HUES48 (cell line): ENCODE measurements at regions not wholly inside any gene's neighbourhood (a gene's known extent, or its start where the extent isn't known, plus 50 kb on each side); places are given as distances from the start of the nearest gene placed in this dataset.

Experiments
- H3K27ac ChIP-seq: one replicate; pipeline ENCODE4 v1.7.0; 2013; ENCODE audit warnings: low read depth, low read length, inconsistent platforms
- H3K27me3 ChIP-seq: 2 replicates; pipeline ENCODE4 v1.6.1; 2013; ENCODE audit warnings: mild to moderate bottlenecking, low read length; ENCODE audit not compliant: control insufficient read depth, insufficient read depth
- H3K36me3 ChIP-seq: 2 replicates; pipeline ENCODE4 v1.6.1; 2013; ENCODE audit warnings: low read length; ENCODE audit not compliant: control insufficient read depth, insufficient read depth
- H3K4me1 ChIP-seq: 2 replicates; pipeline ENCODE4 v1.6.1; 2013; ENCODE audit warnings: mild to moderate bottlenecking, low read length; ENCODE audit not compliant: control insufficient read depth, insufficient read depth
- H3K4me3 ChIP-seq: 2 replicates; pipeline ENCODE4 v1.5.1; 2013; ENCODE audit warnings: mild to moderate bottlenecking, low read depth, low read length
- H3K9ac ChIP-seq: 2 replicates; pipeline ENCODE4 v1.6.1; 2013; ENCODE audit warnings: mild to moderate bottlenecking, low read depth, low read length, moderate library complexity
- H3K9me3 ChIP-seq: 2 replicates; pipeline ENCODE4 v1.6.1; 2013; ENCODE audit warnings: low read length; ENCODE audit not compliant: control insufficient read depth, insufficient read depth

GRCh38 chr6:74066168-74066871, 370.3 kb downstream of the CD109 start:
- Histone ChIP-seq H3K27ac (no peak overlapping the region), H3K27me3 (no peaks in the 10 kb centered on the region), H3K4me3 (no peak overlapping the region), H3K4me1 (no peaks in the 10 kb centered on the region), H3K36me3 (no peaks in the 10 kb centered on the region), H3K9me3 (no peaks in the 10 kb centered on the region), H3K9ac (no peak overlapping the region)

- H3K9me3 ChIP-seq = no peaks in the 10 kb centered on the region
- H3K4me1 ChIP-seq = no peaks in the 10 kb centered on the region
- H3K9ac ChIP-seq = no peak overlapping the region
- no peaks in the 10 kb centered on the region for H3K27me3 ChIP-seq
- H3K4me3 ChIP-seq = no peak overlapping the region
- H3K36me3 ChIP-seq = no peaks in the 10 kb centered on the region
- H3K27ac ChIP-seq = no peak overlapping the region
Measured at GRCh38 chr6:74065705-74066104, 369.7 kb downstream of the CD109 start.

- Histone ChIP-seq H3K27ac (no peak overlapping the region), H3K27me3 (no peaks in the 10 kb centered on the region), H3K9ac (no peak overlapping the region), H3K36me3 (no peaks in the 10 kb centered on the region), H3K4me1 (no peaks in the 10 kb centered on the region), H3K4me3 (no peak overlapping the region), H3K9me3 (no peaks in the 10 kb centered on the region)
Measured at GRCh38 chr6:74063391-74063790, 367.4 kb downstream of the CD109 start.

GRCh38 chr6:74061201-74061600, 365.2 kb downstream of the CD109 start:
- Histone ChIP-seq H3K27me3 (no peaks in the 10 kb centered on the region), H3K9ac (no peak overlapping the region), H3K36me3 (no peaks in the 10 kb centered on the region), H3K4me1 (no peaks in the 10 kb centered on the region), H3K9me3 (no peaks in the 10 kb centered on the region), H3K4me3 (no peak overlapping the region), H3K27ac (no peak overlapping the region)

- Histone ChIP-seq H3K4me3 (no peak overlapping the region), H3K36me3 (no peaks in the 10 kb centered on the region), H3K9ac (no peak overlapping the region), H3K9me3 (no peaks in the 10 kb centered on the region), H3K27me3 (no peaks in the 10 kb centered on the region), H3K27ac (no peak overlapping the region), H3K4me1 (no peaks in the 10 kb centered on the region)
Measured at GRCh38 chr6:74060354-74060753, 364.4 kb downstream of the CD109 start.

GRCh38 chr6:74058606-74059005, 362.6 kb downstream of the CD109 start:
- Histone ChIP-seq H3K27me3 (no peaks in the 10 kb centered on the region), H3K4me3 (no peak overlapping the region), H3K27ac (no peak overlapping the region), H3K4me1 (no peaks in the 10 kb centered on the region), H3K9me3 (no peaks in the 10 kb centered on the region), H3K9ac (no peak overlapping the region), H3K36me3 (no peaks in the 10 kb centered on the region)

- Histone ChIP-seq H3K9me3 (no peaks in the 10 kb centered on the region), H3K27me3 (no peaks in the 10 kb centered on the region), H3K4me1 (no peaks in the 10 kb centered on the region), H3K4me3 (no peak overlapping the region), H3K36me3 (no peaks in the 10 kb centered on the region), H3K9ac (no peak overlapping the region), H3K27ac (no peak overlapping the region)
Measured at GRCh38 chr6:74057326-74057725, 361.3 kb downstream of the CD109 start.

GRCh38 chr6:74054190-74054589, 358.2 kb downstream of the CD109 start:
- H3K9ac ChIP-seq = no peak overlapping the region
- no peaks in the 10 kb centered on the region for H3K4me1 ChIP-seq
- no peak overlapping the region for H3K27ac ChIP-seq
- H3K36me3 ChIP-seq = no peaks in the 10 kb centered on the region
- H3K4me3 ChIP-seq = no peak overlapping the region
- no peaks in the 10 kb centered on the region for H3K9me3 ChIP-seq
- no peaks in the 10 kb centered on the region for H3K27me3 ChIP-seq

- no peaks in the 10 kb centered on the region for H3K36me3 ChIP-seq
Measured at GRCh38 chr6:74050921-74051320, 354.9 kb downstream of the CD109 start.

GRCh38 chr6:74048387-74048786, 352.4 kb downstream of the CD109 start:
- H3K9me3 ChIP-seq = no peaks in the 10 kb centered on the region
- H3K27me3 ChIP-seq = no peaks in the 10 kb centered on the region
- no peak overlapping the region for H3K27ac ChIP-seq
- no peak overlapping the region for H3K9ac ChIP-seq
- no peaks in the 10 kb centered on the region for H3K36me3 ChIP-seq
- no peaks in the 10 kb centered on the region for H3K4me1 ChIP-seq
- H3K4me3 ChIP-seq = no peak overlapping the region

More at GRCh38 chr6:74050921-74051320, 354.9 kb downstream of the CD109 start:
- no peak overlapping the region for H3K9ac ChIP-seq
- H3K27me3 ChIP-seq = no peaks in the 10 kb centered on the region
- H3K9me3 ChIP-seq = no peaks in the 10 kb centered on the region
- no peaks in the 10 kb centered on the region for H3K4me1 ChIP-seq
- H3K27ac ChIP-seq = no peak overlapping the region
- no peak overlapping the region for H3K4me3 ChIP-seq

GRCh38 chr6:74044417-74045096, 348.6 kb downstream of the CD109 start:
- H3K27ac ChIP-seq = no peak overlapping the region
- H3K9me3 ChIP-seq = no peaks in the 10 kb centered on the region
- no peak overlapping the region for H3K9ac ChIP-seq
- H3K4me3 ChIP-seq = no peak overlapping the region
- peaks cover 6% of the 10 kb centered on the region; the same call in 1 of the 2 replicates for H3K4me1 ChIP-seq
- H3K36me3 ChIP-seq = no peaks in the 10 kb centered on the region
- no peaks in the 10 kb centered on the region for H3K27me3 ChIP-seq
